Smooth muscle cell (in vitro differentiated cells): ENCODE measurements at regions not wholly inside any gene's neighbourhood (a gene's known extent, or its start where the extent isn't known, plus 50 kb on each side); places are given as distances from the start of the nearest gene placed in this dataset.

ENCODE experiments used
- DNase-seq: peaks from one replicate; lab custom pipeline; 2025; ENCODE audit not compliant: unreplicated experiment; lab: John Stamatoyannopoulos, UW
- H2AFZ ChIP-seq: fragments of 200-600 bp; sonication (generic); 2 replicates; pipeline ENCODE4 v1.6.0; 2016; ENCODE audit warnings: antibody characterized with exemption, low read depth, mild to moderate bottlenecking
- H3F3A ChIP-seq: fragments of 200-600 bp; sonication (generic); 2 replicates; pipeline ENCODE4 v1.6.0; 2017; ENCODE audit warnings: antibody characterized with exemption, low read depth
- H3K27ac ChIP-seq: fragments of 200-600 bp; sonication (generic); 2 replicates; pipeline ENCODE4 v1.5.1; 2016; ENCODE audit warnings: low read depth, mild to moderate bottlenecking
- H3K27me3 ChIP-seq: fragments of 200-600 bp; sonication (generic); 2 replicates; pipeline ENCODE4 v1.6.1; 2016; ENCODE audit warnings: low read depth, mild to moderate bottlenecking
- H3K36me3 ChIP-seq: fragments of 200-600 bp; sonication (generic); 2 replicates; pipeline ENCODE4 v1.5.1; 2016; ENCODE audit warnings: low read depth
- H3K4me1 ChIP-seq: fragments of 200-600 bp; sonication (generic); 2 replicates; pipeline ENCODE4 v1.5.1; 2016; ENCODE audit warnings: low read depth
- H3K4me2 ChIP-seq: fragments of 200-600 bp; sonication (generic); 2 replicates; pipeline ENCODE4 v1.6.0; 2016; ENCODE audit warnings: mild to moderate bottlenecking
- H3K4me3 ChIP-seq: fragments of 200-600 bp; sonication (generic); 2 replicates; pipeline ENCODE4 v1.5.1; 2016; ENCODE audit warnings: mild to moderate bottlenecking
- H3K79me2 ChIP-seq: fragments of 200-600 bp; sonication (generic); 2 replicates; pipeline ENCODE4 v1.6.0; 2016; ENCODE audit warnings: low read depth, mild to moderate bottlenecking
- H3K9ac ChIP-seq: fragments of 200-600 bp; sonication (generic); 2 replicates; pipeline ENCODE4 v1.6.0; 2016; ENCODE audit warnings: low read depth
- H3K9me3 ChIP-seq: fragments of 200-600 bp; sonication (generic); replicated peaks from 2 replicates; pipeline ENCODE4 v1.5.1; 2016; ENCODE audit warnings: low read depth
- H4K20me1 ChIP-seq: fragments of 200-600 bp; sonication (generic); 2 replicates; pipeline ENCODE4 v1.6.0; 2016; ENCODE audit warnings: low read depth
- CTCF ChIP-seq: fragments of 200-600 bp; sonication (generic); IDR thresholded peaks from 2 replicates; pipeline ENCODE4 v1.5.1; 2017; ENCODE audit warnings: borderline replicate concordance, mild to moderate bottlenecking, antibody characterized with exemption; ENCODE audit not compliant: insufficient read depth, poor library complexity, severe bottlenecking
- WGBS: methylation state at CpG from one replicate; pipeline ENCODE4 v1.1.7; 2016; ENCODE audit warnings: low lambda C conversion rate; 5-methylcytosine and 5-hydroxymethylcytosine counted together

- Histone ChIP-seq H3K4me3 (no peak overlapping the region), H3K79me2 (no peaks in the 10 kb centered on the region), H3K36me3 (no peaks in the 10 kb centered on the region), H3K4me1 (peaks cover 10% of the 10 kb centered on the region), H2AFZ (no peak overlapping the region), H3F3A (no peaks in the 10 kb centered on the region), H3K9ac (no peak overlapping the region), H3K27me3 (no peaks in the 10 kb centered on the region), H3K27ac (no peak overlapping the region), H3K9me3 (no peaks in the 10 kb centered on the region), H4K20me1 (no peaks in the 10 kb centered on the region), H3K4me2 (no peak overlapping the region)
- 93% methylated on average over 6 of the region's 6 CpGs for WGBS
- no peak for DNase-seq
- no peak for TF ChIP-seq CTCF
Observed at GRCh38 chr10:33523236-33523792, 188.8 kb upstream of the NRP1 start.

- H3K36me3 ChIP-seq: no peaks in the 10 kb centered on the region
- H3K9me3 ChIP-seq: no peaks in the 10 kb centered on the region
- H3K4me2 ChIP-seq: no peak overlapping the region
- DNase-seq: no peak
- no peak for TF ChIP-seq CTCF
- no peak overlapping the region for H2AFZ ChIP-seq
- H3F3A ChIP-seq: no peaks in the 10 kb centered on the region
- H4K20me1 ChIP-seq: no peaks in the 10 kb centered on the region
- H3K4me3 ChIP-seq: no peak overlapping the region
- H3K27ac ChIP-seq: no peak overlapping the region
- H3K79me2 ChIP-seq: no peaks in the 10 kb centered on the region
- H3K4me1 ChIP-seq: peaks cover 10% of the 10 kb centered on the region
- 98% methylated on average over 3 of the region's 3 CpGs for WGBS
- H3K9ac ChIP-seq: no peak overlapping the region
- H3K27me3 ChIP-seq: no peaks in the 10 kb centered on the region
Observed at GRCh38 chr10:33521904-33522303, 187.4 kb upstream of the NRP1 start.

- TF ChIP-seq CTCF: no peak
- peaks cover 10% of the 10 kb centered on the region for H3K4me1 ChIP-seq
- H3K4me2 ChIP-seq: no peak overlapping the region
- no peaks in the 10 kb centered on the region for H3K36me3 ChIP-seq
- no peaks in the 10 kb centered on the region for H3F3A ChIP-seq
- no peak overlapping the region for H3K27ac ChIP-seq
- H3K27me3 ChIP-seq: no peaks in the 10 kb centered on the region
- DNase-seq: no peak
- H3K4me3 ChIP-seq: no peak overlapping the region
- no peak overlapping the region for H2AFZ ChIP-seq
- no peak overlapping the region for H3K9ac ChIP-seq
- H3K79me2 ChIP-seq: no peaks in the 10 kb centered on the region
- no peaks in the 10 kb centered on the region for H3K9me3 ChIP-seq
- H4K20me1 ChIP-seq: no peaks in the 10 kb centered on the region
- WGBS: 13% methylated on average over 4 of the region's 4 CpGs
Observed at GRCh38 chr10:33521062-33521461, 186.6 kb upstream of the NRP1 start.

- Histone ChIP-seq H3K4me3 (no peak overlapping the region), H3K27me3 (no peaks in the 10 kb centered on the region), H3K9me3 (no peaks in the 10 kb centered on the region), H3K36me3 (no peaks in the 10 kb centered on the region), H3K79me2 (no peaks in the 10 kb centered on the region), H3K4me2 (no peak overlapping the region), H3K27ac (no peak overlapping the region), H4K20me1 (no peaks in the 10 kb centered on the region), H3K4me1 (peaks cover 10% of the 10 kb centered on the region), H3F3A (no peaks in the 10 kb centered on the region), H3K9ac (no peak overlapping the region), H2AFZ (no peak overlapping the region)
- DNase-seq: no peak
- WGBS: 96% methylated on average over 2 of the region's 2 CpGs
- TF ChIP-seq CTCF: no peak
Observed at GRCh38 chr10:33520223-33520622, 185.8 kb upstream of the NRP1 start.
